ENCODE measurements at regions not wholly inside any gene's neighbourhood (a gene's known extent, or its start where the extent isn't known, plus 50 kb on each side); places are given as distances from the start of the nearest gene placed in this dataset.

- DNase-seq (no peak), ATAC-seq (no peak)
- intact Hi-C loops (cut with DNase I) = no loop called here
- Histone ChIP-seq H3K4me1 (peaks cover 0 to 16% (median 3%) of the 10 kb centered on the region in 9 donors), H3K27ac (no peak overlapping the region), H3K9me3 (peaks cover 0 to 12% (median 4%) of the 10 kb centered on the region in 11 donors), H3K4me3 (no peak overlapping the region), H3K27me3 (no peaks in the 10 kb centered on the region), H3K36me3 (no peaks in the 10 kb centered on the region)
- TF ChIP-seq, protein P1, sequence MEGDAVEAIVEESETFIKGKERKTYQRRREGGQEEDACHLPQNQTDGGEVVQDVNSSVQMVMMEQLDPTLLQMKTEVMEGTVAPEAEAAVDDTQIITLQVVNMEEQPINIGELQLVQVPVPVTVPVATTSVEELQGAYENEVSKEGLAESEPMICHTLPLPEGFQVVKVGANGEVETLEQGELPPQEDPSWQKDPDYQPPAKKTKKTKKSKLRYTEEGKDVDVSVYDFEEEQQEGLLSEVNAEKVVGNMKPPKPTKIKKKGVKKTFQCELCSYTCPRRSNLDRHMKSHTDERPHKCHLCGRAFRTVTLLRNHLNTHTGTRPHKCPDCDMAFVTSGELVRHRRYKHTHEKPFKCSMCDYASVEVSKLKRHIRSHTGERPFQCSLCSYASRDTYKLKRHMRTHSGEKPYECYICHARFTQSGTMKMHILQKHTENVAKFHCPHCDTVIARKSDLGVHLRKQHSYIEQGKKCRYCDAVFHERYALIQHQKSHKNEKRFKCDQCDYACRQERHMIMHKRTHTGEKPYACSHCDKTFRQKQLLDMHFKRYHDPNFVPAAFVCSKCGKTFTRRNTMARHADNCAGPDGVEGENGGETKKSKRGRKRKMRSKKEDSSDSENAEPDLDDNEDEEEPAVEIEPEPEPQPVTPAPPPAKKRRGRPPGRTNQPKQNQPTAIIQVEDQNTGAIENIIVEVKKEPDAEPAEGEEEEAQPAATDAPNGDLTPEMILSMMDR (IDR thresholded peaks at IDR 0.05) = no peak
Measured at GRCh38 chr4:41321216-41321945, 64.7 kb downstream of the UCHL1 start.

GRCh38 chr4:41322617-41323016 is 65.9 kb downstream of the UCHL1 start:
- intact Hi-C loops (cut with DNase I) = no loop called here
- peaks cover 0 to 16% (median 3%) of the 10 kb centered on the region in 9 donors for H3K4me1 ChIP-seq
- H3K27ac ChIP-seq = no peak overlapping the region
- no peaks in the 10 kb centered on the region for H3K27me3 ChIP-seq
- ATAC-seq (no peak), DNase-seq (no peak)
- H3K4me3 ChIP-seq = no peak overlapping the region
- WGBS, 2 donors = 92 to 97% methylated on average over 4 of the region's 4 CpGs
- TF ChIP-seq, protein P1 (IDR thresholded peaks at IDR 0.05) = no peak
- no peaks in the 10 kb centered on the region for H3K36me3 ChIP-seq
- peaks cover 0 to 9% (median 4%) of the 10 kb centered on the region in 11 donors for H3K9me3 ChIP-seq

GRCh38 chr4:41323179-41323578 is 66.5 kb downstream of the UCHL1 start:
- DNase-seq = no peak
- Histone ChIP-seq H3K27ac (no peak overlapping the region), H3K36me3 (no peaks in the 10 kb centered on the region), H3K9me3 (peaks cover 0 to 9% (median 4%) of the 10 kb centered on the region in 11 donors), H3K4me1 (peaks cover 0 to 13% (median 1%) of the 10 kb centered on the region in 9 donors), H3K4me3 (no peak overlapping the region), H3K27me3 (no peaks in the 10 kb centered on the region)
- TF ChIP-seq, protein P1 (IDR thresholded peaks at IDR 0.05) = no peak
- 80 to 83% methylated on average over 1 of the region's 1 CpG for whole genome bisulfite sequencing, 2 donors
- intact Hi-C loops (cut with DNase I) = no loop called here
- no peak for ATAC-seq

DNA sequence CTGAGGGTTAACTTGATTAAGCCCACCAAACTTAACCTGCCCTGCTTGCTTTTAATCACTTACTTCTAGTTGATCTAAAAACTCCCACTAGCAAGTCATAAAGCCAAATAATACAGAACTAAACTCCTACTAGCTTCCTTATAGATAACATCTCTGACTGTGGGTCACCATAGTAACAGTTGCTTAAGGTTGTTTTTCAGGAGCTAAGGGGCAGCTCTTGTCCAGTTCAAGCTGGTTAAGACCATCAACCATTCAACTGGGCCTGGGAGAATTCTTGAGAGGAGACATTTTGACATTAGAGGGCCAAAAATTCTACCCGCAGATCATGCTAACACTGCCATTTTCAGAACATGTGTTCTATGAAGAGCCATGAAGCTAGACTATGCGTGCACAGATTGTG is 67.0 kb downstream of the UCHL1 start:
- H3K4me1 ChIP-seq = peaks cover 0 to 8% (median 0%) of the 10 kb centered on the region in 9 donors
- ATAC-seq = no peak
- H3K27me3 ChIP-seq = no peaks in the 10 kb centered on the region
- DNase-seq = no peak
- WGBS, 2 donors = 94% methylated on average over 2 of the region's 2 CpGs
- H3K36me3 ChIP-seq = no peaks in the 10 kb centered on the region
- H3K9me3 ChIP-seq = peaks cover 0 to 9% (median 4%) of the 10 kb centered on the region in 11 donors
- intact Hi-C loops (cut with DNase I) = no loop called here
- H3K4me3 ChIP-seq = no peak overlapping the region
- TF ChIP-seq, protein P1 (IDR thresholded peaks at IDR 0.05) = no peak
- no peak overlapping the region for H3K27ac ChIP-seq
